ENCODE measurements at regions not wholly inside any gene's neighbourhood (a gene's known extent, or its start where the extent isn't known, plus 50 kb on each side); places are given as distances from the start of the nearest gene placed in this dataset.

GRCh38 chr2:122795763-122796162 lies 1040.3 kb downstream of the TSN start:
- no peak overlapping the region for H2AFZ ChIP-seq (ENCODE audit: insufficient read depth, low read depth, low read length, poor library complexity, severe bottlenecking)
- no peaks in the 10 kb centered on the region for H4K20me1 ChIP-seq (ENCODE audit: insufficient read depth, low read length)
- peaks cover 0 to 8% of the 10 kb centered on the region in 2 donors for H3K9me3 ChIP-seq (replicated peaks in 1 of 2; ENCODE audit: control insufficient read depth in 1 of 2, insufficient read depth in 1 of 2, low read length in 2 of 2)
- WGBS (ENCODE audit: insufficient coverage), result 50% methylated on average over 2 of the region's 5 CpGs
- no peaks in the 10 kb centered on the region for H3K36me3 ChIP-seq (replicated peaks in 1 of 2; ENCODE audit: control insufficient read depth in 1 of 2, insufficient read depth in 2 of 2, low read length in 2 of 2)
- no peak overlapping the region for H3K4me3 ChIP-seq (replicated peaks in 1 of 3; ENCODE audit: low read depth in 2 of 3, low read length in 3 of 3)
- intact Hi-C loops (cut with micrococcal nuclease), result no loop called here
- DNase-seq, result no peak
- H3K27ac ChIP-seq (ENCODE audit: low read depth in 1 of 2, low read length in 2 of 2), result no peak overlapping the region
- no peaks in the 10 kb centered on the region for H3K79me2 ChIP-seq (ENCODE audit: insufficient read depth, low read length)
- Mint-ChIP-seq H3K36me3 (no peaks in the 10 kb centered on the region), H3K27ac (no peak overlapping the region), H3K27me3 (ENCODE audit: low read depth in 3 of 3) (no peaks in the 10 kb centered on the region), H3K9me3 (peaks cover 0 to 9% (median 4%) of the 10 kb centered on the region in 7 donors), H3K4me1 (no peaks in the 10 kb centered on the region), H3K4me3 (no peak overlapping the region)
- TF ChIP-seq CTCF (IDR thresholded peaks at IDR 0.05), result no peak
- no peaks in the 10 kb centered on the region for H3K4me1 ChIP-seq (ENCODE audit: control insufficient read depth in 1 of 2, insufficient read depth in 2 of 2, low read length in 2 of 2)
- H3K4me2 ChIP-seq (replicated peaks; ENCODE audit: extremely low read depth, low read length, poor library complexity, severe bottlenecking), result no peak overlapping the region
- no peak overlapping the region for H3K9ac ChIP-seq (ENCODE audit: insufficient read depth, low read length, poor library complexity, severe bottlenecking)
- H3K27me3 ChIP-seq (ENCODE audit: control insufficient read depth in 2 of 2, insufficient read depth in 2 of 2, low read length in 2 of 2), result no peaks in the 10 kb centered on the region

- no peaks in the 10 kb centered on the region for H3K79me2 ChIP-seq (ENCODE audit: insufficient read depth, low read length)
- H3K9ac ChIP-seq (ENCODE audit: insufficient read depth, low read length, poor library complexity, severe bottlenecking), result no peak overlapping the region
- H3K9me3 ChIP-seq (replicated peaks in 1 of 2; ENCODE audit: control insufficient read depth in 1 of 2, insufficient read depth in 1 of 2, low read length in 2 of 2), result peaks cover under 1 to 3% of the 10 kb centered on the region in 2 donors
- no peaks in the 10 kb centered on the region for H3K36me3 Mint-ChIP-seq
- H3K4me3 ChIP-seq (replicated peaks in 1 of 3; ENCODE audit: low read depth in 2 of 3, low read length in 3 of 3), result no peak overlapping the region
- DNase-seq, result no peak
- H3K27me3 ChIP-seq (ENCODE audit: control insufficient read depth in 2 of 2, insufficient read depth in 2 of 2, low read length in 2 of 2), result no peaks in the 10 kb centered on the region
- no peaks in the 10 kb centered on the region for H3K36me3 ChIP-seq (replicated peaks in 1 of 2; ENCODE audit: control insufficient read depth in 1 of 2, insufficient read depth in 2 of 2, low read length in 2 of 2)
- peaks cover 0 to 17% (median 4%) of the 10 kb centered on the region in 7 donors for H3K9me3 Mint-ChIP-seq
- H3K4me1 ChIP-seq (ENCODE audit: control insufficient read depth in 1 of 2, insufficient read depth in 2 of 2, low read length in 2 of 2), result no peaks in the 10 kb centered on the region
- no peak for TF ChIP-seq CTCF (IDR thresholded peaks at IDR 0.05)
- no peaks in the 10 kb centered on the region for H3K4me1 Mint-ChIP-seq
- no peak overlapping the region for H3K4me2 ChIP-seq (replicated peaks; ENCODE audit: extremely low read depth, low read length, poor library complexity, severe bottlenecking)
- no peak overlapping the region for H2AFZ ChIP-seq (ENCODE audit: insufficient read depth, low read depth, low read length, poor library complexity, severe bottlenecking)
- no peak overlapping the region for H3K4me3 Mint-ChIP-seq
- no peaks in the 10 kb centered on the region for H4K20me1 ChIP-seq (ENCODE audit: insufficient read depth, low read length)
- H3K27me3 Mint-ChIP-seq (ENCODE audit: low read depth in 3 of 3), result peaks cover 0 to 2% (median 2%) of the 10 kb centered on the region in 3 donors
- intact Hi-C loops (cut with micrococcal nuclease), result no loop called here
- H3K27ac Mint-ChIP-seq, result no peak overlapping the region
- no peak overlapping the region for H3K27ac ChIP-seq (ENCODE audit: low read depth in 1 of 2, low read length in 2 of 2)
These were observed 1043.9 kb downstream of the TSN start for GRCh38 chr2:122799391-122799790.
